GM12878 (cell line): ENCODE measurements at regions not wholly inside any gene's neighbourhood (a gene's known extent, or its start where the extent isn't known, plus 50 kb on each side); places are given as distances from the start of the nearest gene placed in this dataset.

Experiments
- BRCA1 ChIP-seq: IDR thresholded peaks from 2 replicates; pipeline ENCODE4 v1.6.1; 2011; ENCODE audit warnings: low read depth, low read length, improper control_type of control experiment
- FOXM1 ChIP-seq: IDR thresholded peaks from 2 replicates; pipeline ENCODE4 v1.6.1; 2012; ENCODE audit warnings: low read depth, mild to moderate bottlenecking, inconsistent platforms, low read length, moderate library complexity
- PAX5 ChIP-seq: IDR thresholded peaks from 2 replicates; pipeline ENCODE4 v1.6.1; 2011; ENCODE audit warnings: low read depth, low read length, borderline replicate concordance
- RAD21 ChIP-seq: IDR thresholded peaks from 2 replicates; pipeline ENCODE4 v1.6.1; 2011; ENCODE audit warnings: mild to moderate bottlenecking, low read depth, low read length, moderate library complexity; ENCODE audit not compliant: insufficient read depth
- TCF7 ChIP-seq: IDR thresholded peaks from 2 replicates; pipeline ENCODE4 v1.6.1; 2014; ENCODE audit warnings: antibody characterized with exemption, borderline replicate concordance
- ZZZ3 ChIP-seq: IDR thresholded peaks from 2 replicates; pipeline ENCODE4 v1.6.1; 2011; ENCODE audit warnings: low read depth; ENCODE audit not compliant: control insufficient read depth, insufficient read length
- TF ChIP-seq, protein P1 (sequence below): IDR thresholded peaks from 2 replicates; pipeline ENCODE4 v1.6.1; 2012; ENCODE audit warnings: improper control_type of control experiment, low read depth, low read length; ENCODE audit not compliant: insufficient replicate concordance
- TF ChIP-seq, protein P2 (sequence below): IDR thresholded peaks from 2 replicates; pipeline ENCODE4 v1.6.1; 2012; ENCODE audit warnings: low read depth, low read length, improper control_type of control experiment
- TF ChIP-seq, protein P3 (sequence below): fragments of 450-650 bp; IDR thresholded peaks from 2 replicates; pipeline ENCODE4 v1.6.1; 2018; ENCODE audit warnings: mild to moderate bottlenecking, low read depth, moderate library complexity; ENCODE audit not compliant: partially characterized antibody

DNA sequence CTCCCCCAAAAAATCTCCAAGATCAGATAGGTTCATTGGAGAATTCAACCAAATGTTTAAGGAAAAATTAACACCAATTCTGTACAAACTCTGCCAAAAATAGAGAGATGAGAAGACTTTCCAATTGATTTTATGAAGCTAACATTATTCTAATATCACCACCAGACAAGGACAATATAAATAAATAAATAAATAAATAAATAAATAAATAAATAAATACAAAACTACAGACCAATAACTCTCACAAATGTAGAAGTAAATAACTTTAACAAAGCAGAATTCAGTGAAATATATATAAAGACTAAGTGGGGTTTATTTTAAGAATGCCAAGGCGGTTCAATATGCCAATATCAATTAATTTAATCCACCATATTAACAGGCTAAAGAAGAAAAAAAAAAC lies 425.9 kb upstream of the GHITM start (continued):
- TF ChIP-seq, protein P1, sequence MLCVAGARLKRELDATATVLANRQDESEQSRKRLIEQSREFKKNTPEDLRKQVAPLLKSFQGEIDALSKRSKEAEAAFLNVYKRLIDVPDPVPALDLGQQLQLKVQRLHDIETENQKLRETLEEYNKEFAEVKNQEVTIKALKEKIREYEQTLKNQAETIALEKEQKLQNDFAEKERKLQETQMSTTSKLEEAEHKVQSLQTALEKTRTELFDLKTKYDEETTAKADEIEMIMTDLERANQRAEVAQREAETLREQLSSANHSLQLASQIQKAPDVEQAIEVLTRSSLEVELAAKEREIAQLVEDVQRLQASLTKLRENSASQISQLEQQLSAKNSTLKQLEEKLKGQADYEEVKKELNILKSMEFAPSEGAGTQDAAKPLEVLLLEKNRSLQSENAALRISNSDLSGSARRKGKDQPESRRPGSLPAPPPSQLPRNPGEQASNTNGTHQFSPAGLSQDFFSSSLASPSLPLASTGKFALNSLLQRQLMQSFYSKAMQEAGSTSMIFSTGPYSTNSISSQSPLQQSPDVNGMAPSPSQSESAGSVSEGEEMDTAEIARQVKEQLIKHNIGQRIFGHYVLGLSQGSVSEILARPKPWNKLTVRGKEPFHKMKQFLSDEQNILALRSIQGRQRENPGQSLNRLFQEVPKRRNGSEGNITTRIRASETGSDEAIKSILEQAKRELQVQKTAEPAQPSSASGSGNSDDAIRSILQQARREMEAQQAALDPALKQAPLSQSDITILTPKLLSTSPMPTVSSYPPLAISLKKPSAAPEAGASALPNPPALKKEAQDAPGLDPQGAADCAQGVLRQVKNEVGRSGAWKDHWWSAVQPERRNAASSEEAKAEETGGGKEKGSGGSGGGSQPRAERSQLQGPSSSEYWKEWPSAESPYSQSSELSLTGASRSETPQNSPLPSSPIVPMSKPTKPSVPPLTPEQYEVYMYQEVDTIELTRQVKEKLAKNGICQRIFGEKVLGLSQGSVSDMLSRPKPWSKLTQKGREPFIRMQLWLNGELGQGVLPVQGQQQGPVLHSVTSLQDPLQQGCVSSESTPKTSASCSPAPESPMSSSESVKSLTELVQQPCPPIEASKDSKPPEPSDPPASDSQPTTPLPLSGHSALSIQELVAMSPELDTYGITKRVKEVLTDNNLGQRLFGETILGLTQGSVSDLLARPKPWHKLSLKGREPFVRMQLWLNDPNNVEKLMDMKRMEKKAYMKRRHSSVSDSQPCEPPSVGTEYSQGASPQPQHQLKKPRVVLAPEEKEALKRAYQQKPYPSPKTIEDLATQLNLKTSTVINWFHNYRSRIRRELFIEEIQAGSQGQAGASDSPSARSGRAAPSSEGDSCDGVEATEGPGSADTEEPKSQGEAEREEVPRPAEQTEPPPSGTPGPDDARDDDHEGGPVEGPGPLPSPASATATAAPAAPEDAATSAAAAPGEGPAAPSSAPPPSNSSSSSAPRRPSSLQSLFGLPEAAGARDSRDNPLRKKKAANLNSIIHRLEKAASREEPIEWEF: no peak
- TF ChIP-seq, protein P2, sequence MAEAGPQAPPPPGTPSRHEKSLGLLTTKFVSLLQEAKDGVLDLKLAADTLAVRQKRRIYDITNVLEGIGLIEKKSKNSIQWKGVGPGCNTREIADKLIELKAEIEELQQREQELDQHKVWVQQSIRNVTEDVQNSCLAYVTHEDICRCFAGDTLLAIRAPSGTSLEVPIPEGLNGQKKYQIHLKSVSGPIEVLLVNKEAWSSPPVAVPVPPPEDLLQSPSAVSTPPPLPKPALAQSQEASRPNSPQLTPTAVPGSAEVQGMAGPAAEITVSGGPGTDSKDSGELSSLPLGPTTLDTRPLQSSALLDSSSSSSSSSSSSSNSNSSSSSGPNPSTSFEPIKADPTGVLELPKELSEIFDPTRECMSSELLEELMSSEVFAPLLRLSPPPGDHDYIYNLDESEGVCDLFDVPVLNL: no peak
- TF ChIP-seq ZZZ3: no peak
- TF ChIP-seq PAX5: no peak
- TF ChIP-seq FOXM1: no peak
- no peak for TF ChIP-seq BRCA1
- no peak for TF ChIP-seq RAD21
- TF ChIP-seq, protein P3, sequence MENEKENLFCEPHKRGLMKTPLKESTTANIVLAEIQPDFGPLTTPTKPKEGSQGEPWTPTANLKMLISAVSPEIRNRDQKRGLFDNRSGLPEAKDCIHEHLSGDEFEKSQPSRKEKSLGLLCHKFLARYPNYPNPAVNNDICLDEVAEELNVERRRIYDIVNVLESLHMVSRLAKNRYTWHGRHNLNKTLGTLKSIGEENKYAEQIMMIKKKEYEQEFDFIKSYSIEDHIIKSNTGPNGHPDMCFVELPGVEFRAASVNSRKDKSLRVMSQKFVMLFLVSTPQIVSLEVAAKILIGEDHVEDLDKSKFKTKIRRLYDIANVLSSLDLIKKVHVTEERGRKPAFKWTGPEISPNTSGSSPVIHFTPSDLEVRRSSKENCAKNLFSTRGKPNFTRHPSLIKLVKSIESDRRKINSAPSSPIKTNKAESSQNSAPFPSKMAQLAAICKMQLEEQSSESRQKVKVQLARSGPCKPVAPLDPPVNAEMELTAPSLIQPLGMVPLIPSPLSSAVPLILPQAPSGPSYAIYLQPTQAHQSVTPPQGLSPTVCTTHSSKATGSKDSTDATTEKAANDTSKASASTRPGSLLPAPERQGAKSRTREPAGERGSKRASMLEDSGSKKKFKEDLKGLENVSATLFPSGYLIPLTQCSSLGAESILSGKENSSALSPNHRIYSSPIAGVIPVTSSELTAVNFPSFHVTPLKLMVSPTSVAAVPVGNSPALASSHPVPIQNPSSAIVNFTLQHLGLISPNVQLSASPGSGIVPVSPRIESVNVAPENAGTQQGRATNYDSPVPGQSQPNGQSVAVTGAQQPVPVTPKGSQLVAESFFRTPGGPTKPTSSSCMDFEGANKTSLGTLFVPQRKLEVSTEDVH: no peak
- TF ChIP-seq TCF7: no peak
